WTC11 (cell line): ENCODE measurements at regions not wholly inside any gene's neighbourhood (a gene's known extent, or its start where the extent isn't known, plus 50 kb on each side); places are given as distances from the start of the nearest gene placed in this dataset.

Source experiments
- ATAC-seq: fragments of 200-7000 bp; cut with Tn5 transposase; 2 replicates; pipeline ENCODE4 v1.10.0; 2021; ENCODE audit warnings: mild to moderate bottlenecking, moderate library complexity
- CTCF ChIA-PET: fragments of 300-600 bp; sonication (Branson Sonifier 250); formaldehyde crosslinking; loops from one replicate; lab custom pipeline; 2021; ENCODE audit warnings: antibody characterized with exemption; lab: Charles Lee
- POLR2A ChIA-PET: fragments of 350-600 bp; sonication (Branson Sonifier 250); formaldehyde crosslinking; loops from one replicate; lab custom pipeline; 2021; ENCODE audit warnings: antibody characterized with exemption; lab: Charles Lee
- DNase-seq: peaks from one replicate; pipeline ENCODE4 v3.0.0; 2021; ENCODE audit warnings: low spot score
- H3K27ac Mint-ChIP-seq: 2 replicates; pipeline ENCODE4 v1.8.0; 2021; ENCODE audit warnings: mixed read lengths
- H3K27me3 Mint-ChIP-seq: 2 replicates; pipeline ENCODE4 v1.8.0; 2021; ENCODE audit warnings: low read depth, mild to moderate bottlenecking, moderate library complexity, mixed read lengths
- H3K36me3 Mint-ChIP-seq: 2 replicates; pipeline ENCODE4 v1.8.0; 2021; ENCODE audit warnings: mixed read lengths
- H3K4me1 Mint-ChIP-seq: 2 replicates; pipeline ENCODE4 v1.8.0; 2022; ENCODE audit warnings: mixed read lengths
- H3K4me3 Mint-ChIP-seq: 2 replicates; pipeline ENCODE4 v1.8.0; 2021; ENCODE audit warnings: mild to moderate bottlenecking, moderate library complexity, mixed read lengths
- H3K9me3 Mint-ChIP-seq: 2 replicates; pipeline ENCODE4 v1.8.0; 2021; ENCODE audit warnings: mixed read lengths
- IRF1 ChIP-seq: sonication (generic); formaldehyde crosslinking; IDR thresholded peaks from 2 replicates; pipeline ENCODE4 v1.8.0; 2023; ENCODE audit warnings: missing genetic modification reagents
- IRF2 ChIP-seq: sonication (generic); formaldehyde crosslinking; IDR thresholded peaks from 2 replicates; pipeline ENCODE4 v1.8.0; 2022; ENCODE audit warnings: low read depth, missing genetic modification reagents, borderline replicate concordance
- NFATC4 ChIP-seq: fragments of 250-450 bp; sonication (Bioruptor Pico); IDR thresholded peaks from 2 replicates; pipeline ENCODE4 v1.9.0; 2021; ENCODE audit warnings: mild to moderate bottlenecking
- NR1H2 ChIP-seq: sonication (generic); formaldehyde crosslinking; IDR thresholded peaks from 2 replicates; pipeline ENCODE4 v1.9.0; 2021; ENCODE audit warnings: mild to moderate bottlenecking, moderate library complexity, missing genetic modification reagents
- NR2C2 ChIP-seq: sonication (generic); formaldehyde crosslinking; IDR thresholded peaks from 2 replicates; pipeline ENCODE4 v1.8.0; 2022; ENCODE audit warnings: mild to moderate bottlenecking, missing genetic modification reagents
- SMAD4 ChIP-seq: sonication (generic); formaldehyde crosslinking; IDR thresholded peaks from 2 replicates; pipeline ENCODE4 v1.8.0; 2022; ENCODE audit warnings: mild to moderate bottlenecking, missing genetic modification reagents
- USF1 ChIP-seq: sonication (generic); formaldehyde crosslinking; IDR thresholded peaks from 2 replicates; pipeline ENCODE4 v1.8.0; 2022; ENCODE audit warnings: mild to moderate bottlenecking, missing genetic modification reagents
- ZBTB43 ChIP-seq: sonication (generic); formaldehyde crosslinking; IDR thresholded peaks from 2 replicates; pipeline ENCODE4 v1.8.1; 2023; ENCODE audit warnings: mild to moderate bottlenecking, missing genetic modification reagents
- ZMAT4 ChIP-seq: fragments of 250-450 bp; sonication (Bioruptor Pico); IDR thresholded peaks from 2 replicates; pipeline ENCODE4 v1.9.0; 2021; ENCODE audit warnings: mild to moderate bottlenecking
- ZNF138 ChIP-seq: sonication (generic); formaldehyde crosslinking; conservative IDR thresholded peaks from 2 replicates; pipeline ENCODE4 v1.8.1; 2022; ENCODE audit warnings: mild to moderate bottlenecking, moderate library complexity, missing genetic modification reagents
- ZNF425 ChIP-seq: fragments of 250-450 bp; sonication (Bioruptor Pico); conservative IDR thresholded peaks from 2 replicates; pipeline ENCODE4 v1.9.0; 2021; ENCODE audit warnings: mild to moderate bottlenecking
- ZNF512 ChIP-seq: sonication (generic); formaldehyde crosslinking; IDR thresholded peaks from 2 replicates; pipeline ENCODE4 v1.8.1; 2022; ENCODE audit warnings: missing genetic modification reagents, borderline replicate concordance
- ZSCAN18 ChIP-seq: fragments of 250-450 bp; sonication (Bioruptor Pico); IDR thresholded peaks from 2 replicates; pipeline ENCODE4 v2.1.2; 2022; ENCODE audit warnings: mild to moderate bottlenecking, moderate library complexity

- ATAC-seq (no peak), DNase-seq (no peak)
- TF ChIP-seq ZMAT4: no peak
- no peak for TF ChIP-seq IRF1 (CRISPR knock-in tag)
- TF ChIP-seq NR1H2 (CRISPR knock-in tag): no peak
- TF ChIP-seq ZNF512 (CRISPR knock-in tag): no peak
- TF ChIP-seq ZBTB43 (CRISPR knock-in tag): no peak
- TF ChIP-seq ZSCAN18 (CRISPR knock-in tag): no peak
- TF ChIP-seq NFATC4 (CRISPR knock-in tag): no peak
- TF ChIP-seq IRF2 (CRISPR knock-in tag): no peak
- ChIA-PET POLR2A (interaction anchor here (0.5 kb wide), 1 partner anchor 102 kb away, joined by 3 read pairs; no protein-coding TSS in a partner anchor), CTCF (no interaction called here)
- peaks cover 28% of the 10 kb centered on the region for H3K4me1 Mint-ChIP-seq
- H3K36me3 Mint-ChIP-seq: no peaks in the 10 kb centered on the region
- H3K9me3 Mint-ChIP-seq: no peaks in the 10 kb centered on the region
- no peaks in the 10 kb centered on the region for H3K27me3 Mint-ChIP-seq
- H3K27ac Mint-ChIP-seq: 0 out of 2 replicates have a peak overlapping the region, but pooled peaks have one; percentile 5
- H3K4me3 Mint-ChIP-seq: no peak overlapping the region
Observed at GRCh38 chr10:78959217-78959923, 109.4 kb upstream of the ZMIZ1 start.

- DNase-seq (no peak), ATAC-seq (no peak)
- Mint-ChIP-seq H3K27me3 (no peaks in the 10 kb centered on the region), H3K27ac (0 out of 2 replicates have a peak overlapping the region, but pooled peaks have one; percentile 5), H3K4me1 (peaks cover 33% of the 10 kb centered on the region), H3K36me3 (no peaks in the 10 kb centered on the region), H3K9me3 (no peaks in the 10 kb centered on the region), H3K4me3 (no peak overlapping the region)
- ChIA-PET POLR2A (interaction anchor here (0.5 kb wide), 1 partner anchor 101 kb away, joined by 3 read pairs; no protein-coding TSS in a partner anchor), CTCF (no interaction called here)
- TF ChIP-seq ZNF425: no peak
- no peak for TF ChIP-seq ZNF138 (CRISPR knock-in tag)
Observed at GRCh38 chr10:78959924-78960285, 108.9 kb upstream of the ZMIZ1 start.

GRCh38 chr10:78960316-78960800 is 108.4 kb upstream of the ZMIZ1 start:
- Mint-ChIP-seq H3K9me3 (no peaks in the 10 kb centered on the region), H3K4me1 (peaks cover 36% of the 10 kb centered on the region)
- CTCF ChIA-PET: interaction anchor here (5.9 kb wide), 1 partner anchor 13 kb away, joined by 51 read pairs; no protein-coding TSS in a partner anchor
- DNase-seq (no peak), ATAC-seq (no peak)
- TF ChIP-seq USF1 (CRISPR knock-in tag): no peak
- no peak for TF ChIP-seq SMAD4
- no peak for TF ChIP-seq NR2C2 (CRISPR knock-in tag)
- TF ChIP-seq, all 79 proteins: peak for 0
- Mint-ChIP-seq H3K27ac (no peak overlapping the region), H3K27me3 (no peaks in the 10 kb centered on the region), H3K4me3 (no peak overlapping the region), H3K36me3 (no peaks in the 10 kb centered on the region)
- POLR2A ChIA-PET: no interaction called here
